Coronary artery (tissue), 2 donors: ENCODE measurements at regions not wholly inside any gene's neighbourhood (a gene's known extent, or its start where the extent isn't known, plus 50 kb on each side); places are given as distances from the start of the nearest gene placed in this dataset.

Experiments used
- DNase-seq: peaks from one replicate; pipeline ENCODE4 v3.0.0-alpha.2; 2017; ENCODE audit warnings: low spot score
- H3K27ac ChIP-seq, 2 donors: fragments of 200-600 bp; sonication (generic); one replicate each; pipeline ENCODE4 v1.5.1; 2016 to 2019
- H3K4me3 ChIP-seq: fragments of 200-600 bp; sonication (generic); 2 replicates; pipeline ENCODE4 v1.5.1; 2016; ENCODE audit warnings: mild to moderate bottlenecking, moderate library complexity
- TF ChIP-seq, protein P1 (sequence below): fragments of 200-600 bp; sonication (generic); IDR thresholded peaks from one replicate; pipeline ENCODE4 v1.5.1; 2019; ENCODE audit warnings: antibody characterized with exemption

DNA sequence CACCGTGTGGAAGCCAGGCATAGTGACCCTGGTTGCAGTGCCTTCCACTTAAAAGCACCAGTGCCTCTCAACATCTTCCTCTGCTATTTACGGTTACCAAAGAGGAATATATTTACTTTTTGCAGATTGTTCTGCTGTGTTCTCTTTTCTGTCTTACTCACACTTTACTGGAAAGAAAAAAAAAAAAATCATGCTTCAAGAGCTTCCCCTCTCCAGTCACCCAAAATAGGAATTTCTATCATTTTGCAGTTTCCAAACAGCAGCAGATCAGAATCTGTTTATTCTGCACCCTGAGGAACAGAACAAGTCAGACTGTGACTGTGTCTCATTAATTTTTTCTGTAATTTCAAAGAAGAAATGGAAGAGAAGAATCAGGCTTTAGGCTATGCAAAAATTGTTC lies 96.1 kb downstream of the KCNJ2 start:
- no peak overlapping the region for H3K27ac ChIP-seq
- H3K4me3 ChIP-seq, result no peak overlapping the region
- DNase-seq, result no peak
- TF ChIP-seq, protein P1, sequence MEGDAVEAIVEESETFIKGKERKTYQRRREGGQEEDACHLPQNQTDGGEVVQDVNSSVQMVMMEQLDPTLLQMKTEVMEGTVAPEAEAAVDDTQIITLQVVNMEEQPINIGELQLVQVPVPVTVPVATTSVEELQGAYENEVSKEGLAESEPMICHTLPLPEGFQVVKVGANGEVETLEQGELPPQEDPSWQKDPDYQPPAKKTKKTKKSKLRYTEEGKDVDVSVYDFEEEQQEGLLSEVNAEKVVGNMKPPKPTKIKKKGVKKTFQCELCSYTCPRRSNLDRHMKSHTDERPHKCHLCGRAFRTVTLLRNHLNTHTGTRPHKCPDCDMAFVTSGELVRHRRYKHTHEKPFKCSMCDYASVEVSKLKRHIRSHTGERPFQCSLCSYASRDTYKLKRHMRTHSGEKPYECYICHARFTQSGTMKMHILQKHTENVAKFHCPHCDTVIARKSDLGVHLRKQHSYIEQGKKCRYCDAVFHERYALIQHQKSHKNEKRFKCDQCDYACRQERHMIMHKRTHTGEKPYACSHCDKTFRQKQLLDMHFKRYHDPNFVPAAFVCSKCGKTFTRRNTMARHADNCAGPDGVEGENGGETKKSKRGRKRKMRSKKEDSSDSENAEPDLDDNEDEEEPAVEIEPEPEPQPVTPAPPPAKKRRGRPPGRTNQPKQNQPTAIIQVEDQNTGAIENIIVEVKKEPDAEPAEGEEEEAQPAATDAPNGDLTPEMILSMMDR, result no peak

DNA sequence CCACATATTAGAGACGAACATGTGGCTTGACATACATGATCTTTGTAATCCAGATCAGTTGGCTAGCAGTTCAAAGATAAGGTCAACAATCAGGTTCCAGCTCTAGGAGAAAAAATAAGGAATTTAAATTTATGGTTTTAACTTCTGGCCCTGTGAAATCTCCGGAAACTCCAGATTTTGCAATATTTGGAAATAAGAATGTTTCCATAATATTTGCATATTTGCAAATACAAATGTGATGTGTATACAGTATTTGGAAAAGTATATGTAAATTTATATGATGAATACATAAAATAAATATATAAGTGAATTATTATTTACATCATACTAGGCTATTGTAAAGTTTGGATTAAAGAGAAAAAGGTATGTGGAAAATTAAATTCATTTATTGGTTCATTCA lies 97.1 kb downstream of the KCNJ2 start:
- DNase-seq, result no peak
- Histone ChIP-seq H3K4me3 (no peak overlapping the region), H3K27ac (no peak overlapping the region)
- TF ChIP-seq, protein P1, result no peak

GRCh38 chr17:70268383-70268782 lies 99.1 kb downstream of the KCNJ2 start:
- H3K27ac ChIP-seq, result no peak overlapping the region
- H3K4me3 ChIP-seq, result no peak overlapping the region
- TF ChIP-seq, protein P1, result no peak
- no peak for DNase-seq

DNA sequence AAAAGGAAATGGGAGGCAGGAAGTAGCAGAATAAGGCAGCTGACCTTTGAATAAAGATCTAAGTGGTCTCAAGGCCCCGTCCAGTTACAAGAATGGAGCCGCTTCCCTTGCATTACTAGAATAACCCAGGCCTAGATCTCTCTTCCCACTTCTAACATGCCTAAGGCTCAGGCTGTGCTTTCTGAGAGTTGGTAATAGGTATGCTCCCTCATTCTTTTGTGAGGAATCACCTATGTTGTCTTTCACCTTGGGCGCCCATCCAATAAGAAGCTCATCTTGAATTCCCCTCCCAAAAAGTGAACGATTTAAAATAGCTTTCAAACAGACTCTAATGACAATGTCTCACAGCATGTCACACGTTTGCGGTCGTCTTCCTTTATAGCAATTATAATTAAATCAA lies 101.2 kb downstream of the KCNJ2 start:
- Histone ChIP-seq H3K27ac (no peak overlapping the region), H3K4me3 (no peak overlapping the region)
- TF ChIP-seq, protein P1, result no peak
- DNase-seq, result no peak

DNA sequence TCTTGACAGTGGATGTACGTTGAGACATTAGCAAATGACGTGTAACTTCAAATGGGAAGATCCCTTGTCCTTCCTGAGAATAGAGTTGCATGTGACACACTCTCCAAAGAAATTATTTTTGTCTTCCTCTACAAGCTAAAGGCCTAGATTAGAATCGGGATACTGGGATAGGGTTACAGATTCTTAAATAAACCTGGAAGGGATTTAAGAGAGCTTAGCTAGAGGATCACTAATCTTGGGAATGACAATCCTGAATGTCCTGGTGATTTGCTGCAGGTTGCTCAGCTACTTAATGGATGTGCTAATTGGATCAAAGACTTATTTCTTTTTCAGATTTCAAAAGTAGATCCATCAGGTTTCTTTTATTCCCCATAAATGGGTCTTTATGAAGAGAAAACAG lies 101.9 kb downstream of the KCNJ2 start:
- Histone ChIP-seq H3K4me3 (no peak overlapping the region), H3K27ac (no peak overlapping the region)
- DNase-seq, result no peak
- TF ChIP-seq, protein P1, result no peak

DNA sequence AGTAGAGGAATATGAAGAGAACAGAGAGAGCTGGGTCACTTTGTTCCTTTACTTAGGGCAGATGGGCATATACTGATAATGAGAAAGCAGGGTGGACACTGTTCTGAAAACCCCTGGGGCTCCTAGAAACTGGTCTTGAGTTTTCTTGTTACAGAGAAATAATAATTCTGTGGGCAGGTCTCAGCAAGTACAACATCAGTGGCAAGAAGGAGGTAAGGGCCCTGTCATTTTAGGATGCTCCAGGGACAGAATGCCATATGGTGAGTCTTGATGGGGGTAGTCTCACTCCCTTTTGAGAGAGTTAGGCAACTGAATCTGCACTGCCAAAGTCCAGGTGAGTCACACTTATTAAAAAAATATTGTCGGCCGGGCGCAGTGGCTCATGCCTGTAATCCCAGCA lies 102.3 kb downstream of the KCNJ2 start:
- Histone ChIP-seq H3K4me3 (no peak overlapping the region), H3K27ac (no peak overlapping the region)
- TF ChIP-seq, protein P1, result no peak
- DNase-seq, result no peak

DNA sequence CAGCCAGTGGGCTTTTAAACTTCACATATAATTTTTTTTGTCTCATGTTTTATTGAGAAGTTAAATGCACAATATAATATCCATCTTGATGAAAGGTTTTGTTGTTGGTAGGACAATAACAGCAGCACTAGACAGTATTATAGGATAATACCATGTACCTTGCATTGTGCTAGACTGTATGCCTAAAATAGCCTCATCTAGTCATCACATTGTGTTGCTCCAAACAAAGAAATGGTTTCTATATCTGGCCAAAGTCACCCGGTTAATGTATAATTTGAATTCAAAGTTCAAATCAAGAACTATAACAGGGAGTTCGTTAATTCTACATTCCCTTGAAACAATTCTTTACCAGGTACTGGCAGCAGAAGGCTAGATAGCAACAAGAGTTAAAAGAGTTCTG lies 104.9 kb downstream of the KCNJ2 start:
- H3K27ac ChIP-seq, result no peak overlapping the region
- TF ChIP-seq, protein P1, result no peak
- no peak for DNase-seq
- H3K4me3 ChIP-seq, result no peak overlapping the region
